Neural cell (in vitro differentiated cells): ENCODE measurements at regions not wholly inside any gene's neighbourhood (a gene's known extent, or its start where the extent isn't known, plus 50 kb on each side); places are given as distances from the start of the nearest gene placed in this dataset.

ENCODE experiments used
- CTCF ChIP-seq: fragments of 450-650 bp; IDR thresholded peaks from 2 replicates; pipeline ENCODE4 v1.5.1; 2014; ENCODE audit warnings: antibody characterized with exemption, mild to moderate bottlenecking, moderate library complexity; ENCODE audit not compliant: poor library complexity, severe bottlenecking
- EP300 ChIP-seq: fragments of 450-650 bp; conservative IDR thresholded peaks from 2 replicates; pipeline ENCODE4 v1.6.1; 2014; ENCODE audit warnings: antibody characterized with exemption, mild to moderate bottlenecking, moderate library complexity; ENCODE audit not compliant: poor library complexity, severe bottlenecking
- EZH2 ChIP-seq: fragments of 200-600, 300-800 bp; shearing (Covaris generic), sonication (generic); IDR thresholded peaks from 2 replicates; pipeline ENCODE4 v1.6.1; 2014; ENCODE audit warnings: antibody characterized with exemption, low read length, borderline replicate concordance, mild to moderate bottlenecking; ENCODE audit not compliant: insufficient read depth, poor library complexity, severe bottlenecking
- MXI1 ChIP-seq: fragments of 450-650 bp; conservative IDR thresholded peaks from 2 replicates; pipeline ENCODE4 v1.6.1; 2014; ENCODE audit warnings: antibody characterized with exemption, mild to moderate bottlenecking; ENCODE audit not compliant: poor library complexity, severe bottlenecking
- POLR2AphosphoS5 ChIP-seq: IDR thresholded peaks from 2 replicates; pipeline ENCODE4 v1.6.1; 2012
- RAD21 ChIP-seq: fragments of 450-650 bp; conservative IDR thresholded peaks from 2 replicates; pipeline ENCODE4 v1.6.1; 2014; ENCODE audit warnings: antibody characterized with exemption, mild to moderate bottlenecking, moderate library complexity
- SMC3 ChIP-seq: fragments of 450-650 bp; conservative IDR thresholded peaks from 2 replicates; pipeline ENCODE4 v1.6.1; 2014; ENCODE audit warnings: antibody characterized with exemption, mild to moderate bottlenecking, moderate library complexity; ENCODE audit not compliant: poor library complexity
- TAF1 ChIP-seq: IDR thresholded peaks from 2 replicates; pipeline ENCODE4 v1.6.1; 2012; ENCODE audit warnings: low read depth

- no peak for TF ChIP-seq CTCF
- TF ChIP-seq POLR2AphosphoS5: no peak
- TF ChIP-seq EP300: no peak
- no peak for TF ChIP-seq TAF1
- TF ChIP-seq EZH2: no peak
- no peak for TF ChIP-seq MXI1
- no peak for TF ChIP-seq SMC3
- TF ChIP-seq RAD21: no peak
These were observed 319.0 kb upstream of the PKDCC start for GRCh38 chr2:41728788-41729338.
